ENCODE measurements at regions not wholly inside any gene's neighbourhood (a gene's known extent, or its start where the extent isn't known, plus 50 kb on each side); places are given as distances from the start of the nearest gene placed in this dataset.

GRCh38 chr5:144972317-144972716, 801.6 kb downstream of the KCTD16 start:
- DNase-seq (ENCODE audit: low spot score), result no peak

- DNase-seq (ENCODE audit: low spot score), result no peak
These were observed 800.6 kb downstream of the KCTD16 start for GRCh38 chr5:144971108-144971850.

GRCh38 chr5:144960296-144960695, 789.6 kb downstream of the KCTD16 start:
- no peak for DNase-seq (ENCODE audit: low spot score)

- DNase-seq (ENCODE audit: low spot score), result no peak
These were observed 787.3 kb downstream of the KCTD16 start for GRCh38 chr5:144958002-144958401.

- DNase-seq (ENCODE audit: low spot score), result no peak
These were observed 780.3 kb downstream of the KCTD16 start for GRCh38 chr5:144950996-144951395.

- no peak for DNase-seq (ENCODE audit: low spot score)
These were observed 776.4 kb downstream of the KCTD16 start for GRCh38 chr5:144947023-144947422.

- no peak for DNase-seq (ENCODE audit: low spot score)
These were observed 774.8 kb downstream of the KCTD16 start for GRCh38 chr5:144945503-144945902.

- DNase-seq (ENCODE audit: low spot score), result no peak
These were observed 774.3 kb downstream of the KCTD16 start for GRCh38 chr5:144944936-144945335.

GRCh38 chr5:144941004-144941403, 770.3 kb downstream of the KCTD16 start:
- DNase-seq (ENCODE audit: low spot score), result no peak

GRCh38 chr5:144918371-144918770, 747.7 kb downstream of the KCTD16 start:
- DNase-seq (ENCODE audit: low spot score), result no peak

GRCh38 chr5:144915452-144915851, 744.8 kb downstream of the KCTD16 start:
- no peak for DNase-seq (ENCODE audit: low spot score)

- DNase-seq (ENCODE audit: low spot score), result no peak
These were observed 743.0 kb downstream of the KCTD16 start for GRCh38 chr5:144913661-144914060.

- no peak for DNase-seq (ENCODE audit: low spot score)
These were observed 725.8 kb downstream of the KCTD16 start for GRCh38 chr5:144896473-144896872.

- no peak for DNase-seq (ENCODE audit: low spot score)
These were observed 716.0 kb downstream of the KCTD16 start for GRCh38 chr5:144886668-144887067.

- DNase-seq (ENCODE audit: low spot score), result no peak
These were observed 712.1 kb downstream of the KCTD16 start for GRCh38 chr5:144882739-144883283.

GRCh38 chr5:144880513-144880912, 709.8 kb downstream of the KCTD16 start:
- no peak for DNase-seq (ENCODE audit: low spot score)

- no peak for DNase-seq (ENCODE audit: low spot score)
These were observed 706.3 kb downstream of the KCTD16 start for GRCh38 chr5:144876990-144877389.

- DNase-seq (ENCODE audit: low spot score), result no peak
These were observed 702.4 kb downstream of the KCTD16 start for GRCh38 chr5:144873076-144873475.

- no peak for DNase-seq (ENCODE audit: low spot score)
These were observed 693.4 kb downstream of the KCTD16 start for GRCh38 chr5:144864118-144864517.

GRCh38 chr5:144857454-144857853, 686.8 kb downstream of the KCTD16 start:
- DNase-seq (ENCODE audit: low spot score), result no peak

GRCh38 chr5:144844086-144844485, 673.4 kb downstream of the KCTD16 start:
- DNase-seq (ENCODE audit: low spot score), result no peak

- no peak for DNase-seq (ENCODE audit: low spot score)
These were observed 661.7 kb downstream of the KCTD16 start for GRCh38 chr5:144832416-144832815.

GRCh38 chr5:144831650-144832049, 661.0 kb downstream of the KCTD16 start:
- no peak for DNase-seq (ENCODE audit: low spot score)

- no peak for DNase-seq (ENCODE audit: low spot score)
These were observed 651.8 kb downstream of the KCTD16 start for GRCh38 chr5:144822503-144822902.
